ENCODE measurements at regions not wholly inside any gene's neighbourhood (a gene's known extent, or its start where the extent isn't known, plus 50 kb on each side); places are given as distances from the start of the nearest gene placed in this dataset.
"Not testable (repeated sequence)": the region's sequence is repeated elsewhere in the genome, so short reads cannot be mapped to it uniquely, and the experiment has no call there.

GRCh38 chr1:196027127-196027526, 581.1 kb downstream of the KCNT2 start:
- no peak for TF ChIP-seq CTCF (IDR thresholded peaks at IDR 0.05; ENCODE audit: control insufficient read depth, insufficient read depth, low read depth, low read length, missing control alignments)
- DNase-seq (ENCODE audit: low read depth), result no peak
- H3K4me3 ChIP-seq (ENCODE audit: control insufficient read depth, low read depth, low read length), result no peak overlapping the region

GRCh38 chr1:196021174-196021573, 587.1 kb downstream of the KCNT2 start:
- DNase-seq (ENCODE audit: low read depth); H3K4me3 ChIP-seq (ENCODE audit: control insufficient read depth, low read depth, low read length): not testable (repeated sequence)

GRCh38 chr1:196009362-196009761, 598.9 kb downstream of the KCNT2 start:
- no peak for DNase-seq (ENCODE audit: low read depth)
- H3K4me3 ChIP-seq (ENCODE audit: control insufficient read depth, low read depth, low read length), result no peak overlapping the region
- TF ChIP-seq CTCF (IDR thresholded peaks at IDR 0.05; ENCODE audit: control insufficient read depth, insufficient read depth, low read depth, low read length, missing control alignments), result no peak

GRCh38 chr1:196007763-196008162, 600.5 kb downstream of the KCNT2 start:
- no peak for TF ChIP-seq CTCF (IDR thresholded peaks at IDR 0.05; ENCODE audit: control insufficient read depth, insufficient read depth, low read depth, low read length, missing control alignments)
- H3K4me3 ChIP-seq (ENCODE audit: control insufficient read depth, low read depth, low read length), result no peak overlapping the region
- DNase-seq (ENCODE audit: low read depth), result no peak

- DNase-seq (ENCODE audit: low read depth), result no peak
- H3K4me3 ChIP-seq (ENCODE audit: control insufficient read depth, low read depth, low read length), result no peak overlapping the region
- TF ChIP-seq CTCF (IDR thresholded peaks at IDR 0.05; ENCODE audit: control insufficient read depth, insufficient read depth, low read depth, low read length, missing control alignments), result no peak
Observed at GRCh38 chr1:196005426-196005825, 602.8 kb downstream of the KCNT2 start.

GRCh38 chr1:196004388-196004787, 603.9 kb downstream of the KCNT2 start:
- not testable (repeated sequence) for H3K4me3 ChIP-seq (ENCODE audit: control insufficient read depth, low read depth, low read length); DNase-seq (ENCODE audit: low read depth)

GRCh38 chr1:196002906-196003305, 605.3 kb downstream of the KCNT2 start:
- H3K4me3 ChIP-seq (ENCODE audit: control insufficient read depth, low read depth, low read length), result no peak overlapping the region
- TF ChIP-seq CTCF (IDR thresholded peaks at IDR 0.05; ENCODE audit: control insufficient read depth, insufficient read depth, low read depth, low read length, missing control alignments), result no peak
- no peak for DNase-seq (ENCODE audit: low read depth)

- not testable (repeated sequence) for H3K4me3 ChIP-seq (ENCODE audit: control insufficient read depth, low read depth, low read length); DNase-seq (ENCODE audit: low read depth)
Observed at GRCh38 chr1:196002296-196002695, 605.9 kb downstream of the KCNT2 start.

Measured in AG09309 (cell line).